Breast epithelium (tissue), 3 donors: ENCODE measurements at regions not wholly inside any gene's neighbourhood (a gene's known extent, or its start where the extent isn't known, plus 50 kb on each side); places are given as distances from the start of the nearest gene placed in this dataset.

ENCODE experiments used
- POLR2A ChIP-seq: fragments of 450-650 bp; IDR thresholded peaks from one replicate; pipeline ENCODE4 v1.6.1; 2016; ENCODE audit warnings: antibody characterized with exemption, mild to moderate bottlenecking, moderate library complexity
- TF ChIP-seq, protein P1 (sequence below), 3 donors: fragments of 450-650 bp; IDR thresholded peaks; one replicate each; pipeline ENCODE4 v1.5.1; 2016 to 2017; ENCODE audit warnings: antibody characterized with exemption in 3 of 3, mild to moderate bottlenecking in 3 of 3, moderate library complexity in 3 of 3

DNA sequence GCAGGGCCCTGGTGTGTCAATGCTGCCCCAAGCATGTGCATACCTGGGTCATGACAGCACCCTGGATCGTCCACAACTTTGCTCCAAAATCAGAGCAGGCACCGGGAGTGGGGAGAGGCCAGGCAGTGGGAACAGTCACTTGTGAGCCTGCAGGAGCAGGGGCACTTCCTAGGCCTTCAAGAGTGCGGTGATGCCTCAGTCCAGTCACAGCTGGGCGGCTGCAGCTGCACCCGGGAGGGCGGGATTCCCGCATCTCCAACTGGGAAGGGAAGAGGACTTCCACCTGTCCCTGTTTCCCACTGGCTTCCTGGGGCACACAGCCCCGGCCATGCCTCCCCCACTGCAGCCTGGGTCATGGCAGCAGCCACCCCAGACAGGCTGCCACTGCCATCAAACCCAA lies 191.3 kb upstream of the DEFB112 start:
- TF ChIP-seq, protein P1, sequence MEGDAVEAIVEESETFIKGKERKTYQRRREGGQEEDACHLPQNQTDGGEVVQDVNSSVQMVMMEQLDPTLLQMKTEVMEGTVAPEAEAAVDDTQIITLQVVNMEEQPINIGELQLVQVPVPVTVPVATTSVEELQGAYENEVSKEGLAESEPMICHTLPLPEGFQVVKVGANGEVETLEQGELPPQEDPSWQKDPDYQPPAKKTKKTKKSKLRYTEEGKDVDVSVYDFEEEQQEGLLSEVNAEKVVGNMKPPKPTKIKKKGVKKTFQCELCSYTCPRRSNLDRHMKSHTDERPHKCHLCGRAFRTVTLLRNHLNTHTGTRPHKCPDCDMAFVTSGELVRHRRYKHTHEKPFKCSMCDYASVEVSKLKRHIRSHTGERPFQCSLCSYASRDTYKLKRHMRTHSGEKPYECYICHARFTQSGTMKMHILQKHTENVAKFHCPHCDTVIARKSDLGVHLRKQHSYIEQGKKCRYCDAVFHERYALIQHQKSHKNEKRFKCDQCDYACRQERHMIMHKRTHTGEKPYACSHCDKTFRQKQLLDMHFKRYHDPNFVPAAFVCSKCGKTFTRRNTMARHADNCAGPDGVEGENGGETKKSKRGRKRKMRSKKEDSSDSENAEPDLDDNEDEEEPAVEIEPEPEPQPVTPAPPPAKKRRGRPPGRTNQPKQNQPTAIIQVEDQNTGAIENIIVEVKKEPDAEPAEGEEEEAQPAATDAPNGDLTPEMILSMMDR (IDR thresholded peaks at IDR 0.05) = no peak
- TF ChIP-seq POLR2A = no peak
